Gastroesophageal sphincter (tissue), 4 donors: ENCODE measurements at regions not wholly inside any gene's neighbourhood (a gene's known extent, or its start where the extent isn't known, plus 50 kb on each side); places are given as distances from the start of the nearest gene placed in this dataset.

Experiments
- ATAC-seq: fragments of 150-250 bp; one replicate; pipeline ENCODE4 v1.9.1; 2016; ENCODE audit warnings: mild to moderate bottlenecking, moderate library complexity
- H3K27ac ChIP-seq, 4 donors: fragments of 200-600 bp; sonication (generic) in 3 of 4; 1 replicate in 3 of 4; 2 replicates in 1 of 4; pipeline ENCODE4 v1.5.1; 2016 to 2019
- H3K27me3 ChIP-seq: fragments of 200-600 bp; sonication (generic); one replicate; pipeline ENCODE4 v1.5.1; 2019
- H3K36me3 ChIP-seq, 2 donors: fragments of 200-600 bp; sonication (generic); one replicate each; pipeline ENCODE4 v1.5.1; 2019; ENCODE audit warnings: control low read depth in 1 of 2
- H3K4me1 ChIP-seq, 3 donors: fragments of 200-600 bp; sonication (generic); 1 replicate in 2 of 3; 2 replicates in 1 of 3; pipeline ENCODE4 v1.5.1; 2016 to 2019; ENCODE audit warnings: control low read depth in 2 of 3
- H3K4me3 ChIP-seq, 2 donors: fragments of 200-600 bp; sonication (generic); one replicate each; pipeline ENCODE4 v1.5.1; 2019; ENCODE audit warnings: mild to moderate bottlenecking in 1 of 2, moderate library complexity in 1 of 2
- H3K9me3 ChIP-seq, 3 donors: fragments of 200-600 bp; sonication (generic); one replicate each; pipeline ENCODE4 v1.5.1; 2017 to 2019; ENCODE audit warnings: control low read depth in 2 of 3
- EP300 ChIP-seq: sonication (generic); formaldehyde crosslinking; IDR thresholded peaks from one replicate; pipeline ENCODE4 v1.6.1; 2017; ENCODE audit warnings: antibody characterized with exemption, mild to moderate bottlenecking
- POLR2A ChIP-seq, 2 donors: fragments of 450-650 bp; IDR thresholded peaks; one replicate each; pipeline ENCODE4 v1.6.1; 2017; ENCODE audit warnings: antibody characterized with exemption in 2 of 2, mild to moderate bottlenecking in 2 of 2, moderate library complexity in 1 of 2
- POLR2AphosphoS5 ChIP-seq: sonication (generic); formaldehyde crosslinking; IDR thresholded peaks from one replicate; pipeline ENCODE4 v1.6.1; 2017; ENCODE audit warnings: antibody characterized with exemption
- WGBS, 2 donors: methylation state at CpG; one replicate each; pipeline ENCODE4 v1.1.5; 2018; ENCODE audit warnings: low coverage in 1 of 2; 5-methylcytosine and 5-hydroxymethylcytosine counted together
- TF ChIP-seq, protein P1 (sequence below), 4 experiments: fragments of 200-600 bp in 2 of 4; fragments of 450-650 bp in 2 of 4; sonication (generic) in 1 of 4; IDR thresholded peaks; one replicate each; pipeline ENCODE4 v1.5.1; 2017 to 2019; ENCODE audit warnings: antibody characterized with exemption in 4 of 4, mild to moderate bottlenecking in 2 of 4, moderate library complexity in 2 of 4

DNA sequence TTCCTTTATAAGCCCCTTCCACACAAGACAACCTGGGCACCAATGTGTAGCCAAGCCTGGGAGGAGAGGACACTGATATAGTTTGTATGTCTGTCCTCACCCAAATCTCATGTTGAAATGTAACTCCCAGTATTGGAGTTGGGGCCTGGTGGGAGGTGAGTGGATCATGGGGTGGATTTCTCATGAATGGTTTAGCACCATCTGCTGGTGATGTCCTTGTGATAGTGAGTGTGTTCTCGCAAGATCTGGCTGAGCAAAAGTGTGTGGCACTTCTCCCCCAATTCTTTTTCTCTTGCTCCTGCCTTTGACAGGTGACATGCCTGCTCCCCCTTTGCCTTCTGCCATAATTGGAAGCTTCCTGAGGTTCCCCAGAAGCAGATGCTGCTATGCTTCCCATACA lies 135.8 kb downstream of the USP31 start:
- Histone ChIP-seq H3K27me3 (peaks cover 13% of the 10 kb centered on the region), H3K36me3 (no peaks in the 10 kb centered on the region), H3K27ac (no peak overlapping the region), H3K4me1 (no peaks in the 10 kb centered on the region), H3K9me3 (no peaks in the 10 kb centered on the region), H3K4me3 (no peak overlapping the region)
- no peak for ATAC-seq
- no peak for TF ChIP-seq POLR2AphosphoS5
- TF ChIP-seq, protein P1, sequence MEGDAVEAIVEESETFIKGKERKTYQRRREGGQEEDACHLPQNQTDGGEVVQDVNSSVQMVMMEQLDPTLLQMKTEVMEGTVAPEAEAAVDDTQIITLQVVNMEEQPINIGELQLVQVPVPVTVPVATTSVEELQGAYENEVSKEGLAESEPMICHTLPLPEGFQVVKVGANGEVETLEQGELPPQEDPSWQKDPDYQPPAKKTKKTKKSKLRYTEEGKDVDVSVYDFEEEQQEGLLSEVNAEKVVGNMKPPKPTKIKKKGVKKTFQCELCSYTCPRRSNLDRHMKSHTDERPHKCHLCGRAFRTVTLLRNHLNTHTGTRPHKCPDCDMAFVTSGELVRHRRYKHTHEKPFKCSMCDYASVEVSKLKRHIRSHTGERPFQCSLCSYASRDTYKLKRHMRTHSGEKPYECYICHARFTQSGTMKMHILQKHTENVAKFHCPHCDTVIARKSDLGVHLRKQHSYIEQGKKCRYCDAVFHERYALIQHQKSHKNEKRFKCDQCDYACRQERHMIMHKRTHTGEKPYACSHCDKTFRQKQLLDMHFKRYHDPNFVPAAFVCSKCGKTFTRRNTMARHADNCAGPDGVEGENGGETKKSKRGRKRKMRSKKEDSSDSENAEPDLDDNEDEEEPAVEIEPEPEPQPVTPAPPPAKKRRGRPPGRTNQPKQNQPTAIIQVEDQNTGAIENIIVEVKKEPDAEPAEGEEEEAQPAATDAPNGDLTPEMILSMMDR (IDR thresholded peaks at IDR 0.05), result no peak
- TF ChIP-seq POLR2A (IDR thresholded peaks at IDR 0.05), result no peak
- TF ChIP-seq EP300, result no peak
- WGBS, 2 donors, result 50% methylated on average over 1 of the region's 1 CpG; no CpG with 5 or more reads in 1 of the 2 donors

DNA sequence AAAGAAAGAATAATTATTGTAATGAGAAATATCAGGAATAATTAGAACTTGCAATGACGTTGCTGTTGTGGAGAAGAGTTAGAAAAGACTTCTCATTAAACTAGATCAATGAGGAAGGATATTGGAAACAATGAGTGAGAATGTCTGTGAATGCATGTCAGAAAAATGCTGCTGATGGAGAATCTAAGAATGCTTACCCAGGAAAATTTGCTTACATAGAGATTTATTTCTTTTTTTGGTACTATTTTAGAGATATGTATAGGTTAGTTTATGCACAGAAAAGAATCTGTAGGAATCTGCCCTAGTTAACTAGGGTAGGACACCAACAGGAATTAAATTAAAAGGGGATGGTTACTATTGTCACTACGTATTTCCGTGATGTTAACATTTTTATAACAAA lies 140.2 kb downstream of the USP31 start:
- no peaks in the 10 kb centered on the region for H3K9me3 ChIP-seq
- H3K4me1 ChIP-seq, result no peaks in the 10 kb centered on the region
- TF ChIP-seq POLR2A (IDR thresholded peaks at IDR 0.05), result no peak
- no peak for TF ChIP-seq EP300
- TF ChIP-seq, protein P1 (IDR thresholded peaks at IDR 0.05), result no peak
- TF ChIP-seq POLR2AphosphoS5, result no peak
- 66 to 67% methylated on average over 3 of the region's 3 CpGs for WGBS, 2 donors
- ATAC-seq, result no peak
- no peak overlapping the region for H3K27ac ChIP-seq
- H3K4me3 ChIP-seq, result no peak overlapping the region
- peaks cover 5% of the 10 kb centered on the region for H3K27me3 ChIP-seq
- no peaks in the 10 kb centered on the region for H3K36me3 ChIP-seq

DNA sequence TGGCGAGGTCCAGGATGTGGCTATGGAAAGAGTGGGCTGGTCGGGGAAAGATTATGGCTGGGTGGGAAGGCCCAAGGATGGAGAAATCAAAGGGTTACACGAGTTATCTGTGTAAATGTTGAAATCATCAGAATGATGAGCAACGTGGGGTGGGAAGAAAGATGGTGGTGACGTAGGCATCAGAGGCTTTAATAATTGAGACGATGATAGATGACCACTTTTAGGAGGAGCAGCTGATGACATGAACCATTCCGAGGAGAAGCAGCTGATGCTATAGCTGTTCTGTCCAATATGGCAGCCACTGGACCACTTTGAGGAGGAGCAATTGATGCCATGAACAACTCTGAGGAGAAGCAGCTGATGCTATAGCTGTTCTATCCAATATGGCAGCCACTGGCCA lies 141.2 kb downstream of the USP31 start:
- H3K4me1 ChIP-seq, result no peaks in the 10 kb centered on the region
- H3K27me3 ChIP-seq, result no peaks in the 10 kb centered on the region
- 68 to 70% methylated on average over 7 of the region's 7 CpGs for WGBS, 2 donors
- H3K4me3 ChIP-seq, result no peak overlapping the region
- TF ChIP-seq EP300 (no peak), POLR2A (IDR thresholded peaks at IDR 0.05) (no peak), POLR2AphosphoS5 (no peak)
- TF ChIP-seq, protein P1 (IDR thresholded peaks at IDR 0.05), result no peak
- no peak overlapping the region for H3K27ac ChIP-seq
- no peaks in the 10 kb centered on the region for H3K36me3 ChIP-seq
- no peak for ATAC-seq
- no peaks in the 10 kb centered on the region for H3K9me3 ChIP-seq

DNA sequence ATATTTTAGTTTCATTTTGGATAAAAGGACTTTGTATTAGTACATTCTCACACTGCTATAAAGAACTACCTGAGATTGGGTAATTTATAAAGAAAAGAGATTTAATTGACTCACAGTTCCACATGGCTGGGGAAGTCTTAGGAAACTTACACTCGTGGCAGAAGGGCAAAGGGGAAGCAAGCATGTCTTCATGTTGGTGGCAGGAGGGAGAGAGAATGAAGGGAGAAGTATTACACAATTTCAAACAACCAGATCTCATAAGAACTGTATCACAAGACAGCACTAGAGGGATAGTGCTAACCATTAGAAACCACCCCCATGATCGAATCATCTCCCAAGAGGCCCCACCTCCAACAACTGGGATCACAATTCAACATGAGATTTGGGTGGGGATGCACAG lies 142.9 kb downstream of the USP31 start:
- 50 to 60% methylated on average over 2 of the region's 2 CpGs for WGBS, 2 donors
- no peaks in the 10 kb centered on the region for H3K4me1 ChIP-seq
- H3K4me3 ChIP-seq, result no peak overlapping the region
- peaks cover 6% of the 10 kb centered on the region for H3K27me3 ChIP-seq
- no peaks in the 10 kb centered on the region for H3K36me3 ChIP-seq
- ATAC-seq, result no peak
- no peak overlapping the region for H3K27ac ChIP-seq
- TF ChIP-seq POLR2AphosphoS5, result no peak
- no peak for TF ChIP-seq EP300
- H3K9me3 ChIP-seq, result no peaks in the 10 kb centered on the region

DNA sequence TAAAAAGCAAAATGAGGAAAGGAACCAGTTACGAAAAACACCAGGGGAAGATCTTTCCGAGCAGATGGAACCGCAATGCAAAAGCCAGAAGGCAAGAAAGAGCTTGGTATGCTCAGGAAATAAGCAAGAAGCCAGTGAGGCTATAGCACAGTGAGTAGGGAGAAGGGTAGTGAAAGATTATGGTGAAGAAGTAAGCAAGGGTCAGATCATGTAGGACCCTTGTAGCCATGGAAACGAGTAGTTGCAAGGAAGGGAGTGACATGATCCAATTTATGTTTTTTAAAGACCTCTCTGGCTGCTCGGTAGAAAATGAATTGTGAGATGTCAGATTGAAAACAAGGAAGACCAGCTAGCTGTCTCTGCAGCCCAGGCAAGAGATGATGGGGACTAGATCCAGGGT lies 143.3 kb downstream of the USP31 start:
- H3K27ac ChIP-seq, result no peak overlapping the region
- ATAC-seq, result no peak
- no peak overlapping the region for H3K4me3 ChIP-seq
- no peaks in the 10 kb centered on the region for H3K9me3 ChIP-seq
- H3K27me3 ChIP-seq, result peaks cover 10% of the 10 kb centered on the region
- no peak for TF ChIP-seq POLR2AphosphoS5
- no peak for TF ChIP-seq EP300
- no peak for TF ChIP-seq POLR2A (IDR thresholded peaks at IDR 0.05)
- TF ChIP-seq, protein P1 (IDR thresholded peaks at IDR 0.05), result no peak
- no peaks in the 10 kb centered on the region for H3K4me1 ChIP-seq
- WGBS, 2 donors, result 27 to 55% methylated on average over 3 to 5 of the region's 5 CpGs
- no peaks in the 10 kb centered on the region for H3K36me3 ChIP-seq
